Upper lobe of right lung (tissue), 1 donor: ENCODE measurements at regions not wholly inside any gene's neighbourhood (a gene's known extent, or its start where the extent isn't known, plus 50 kb on each side); places are given as distances from the start of the nearest gene placed in this dataset.

ENCODE experiments used
- ATAC-seq: fragments of 200-7000 bp; cut with Tn5 transposase; one replicate; pipeline ENCODE4 v1.9.1; 2020; ENCODE audit warnings: mild to moderate bottlenecking, moderate library complexity
- DNase-seq: peaks from one replicate; pipeline ENCODE4 v3.0.0-alpha.2; 2020
- H3K27ac ChIP-seq: fragments of 200-600 bp; one replicate; pipeline ENCODE4 v1.8.0; 2022
- H3K27me3 ChIP-seq: fragments of 200-600 bp; one replicate; pipeline ENCODE4 v1.8.0; 2022; ENCODE audit warnings: mild to moderate bottlenecking
- H3K36me3 ChIP-seq: fragments of 200-600 bp; one replicate; pipeline ENCODE4 v1.8.0; 2022
- H3K4me1 ChIP-seq: fragments of 200-600 bp; one replicate; pipeline ENCODE4 v1.8.0; 2022
- H3K4me3 ChIP-seq: fragments of 200-600 bp; one replicate; pipeline ENCODE4 v1.8.0; 2022; ENCODE audit warnings: mild to moderate bottlenecking
- H3K9me3 ChIP-seq: fragments of 200-600 bp; one replicate; pipeline ENCODE4 v1.8.0; 2022
- CTCF ChIP-seq: fragments of 200-600 bp; IDR thresholded peaks from one replicate; pipeline ENCODE4 v1.8.0; 2022; ENCODE audit warnings: antibody characterized with exemption
- intact Hi-C: fragments of 100-400 bp; cut with DNase I; formaldehyde crosslinking; loops from one replicate; pipeline ENCODE4 v1.11.0; 2022
- donor health status: DM: no; HTN: yes; CAD: no; lungs with severe emphysema.

GRCh38 chr22:47789171-47789570, 1026.7 kb downstream of the TBC1D22A start:
- intact Hi-C loops = no loop called here
- no peak overlapping the region for H3K4me3 ChIP-seq
- H3K27ac ChIP-seq = no peak overlapping the region
- peaks cover 12% of the 10 kb centered on the region for H3K27me3 ChIP-seq
- TF ChIP-seq CTCF = no peak
- no peaks in the 10 kb centered on the region for H3K36me3 ChIP-seq
- no peaks in the 10 kb centered on the region for H3K4me1 ChIP-seq
- no peaks in the 10 kb centered on the region for H3K9me3 ChIP-seq
- ATAC-seq (no peak), DNase-seq (no peak)

GRCh38 chr22:47788461-47788860, 1026.0 kb downstream of the TBC1D22A start:
- ATAC-seq = no peak
- intact Hi-C loops = no loop called here
- H3K9me3 ChIP-seq = no peaks in the 10 kb centered on the region
- no peak overlapping the region for H3K4me3 ChIP-seq
- no peak overlapping the region for H3K27ac ChIP-seq
- peaks cover 12% of the 10 kb centered on the region for H3K27me3 ChIP-seq
- H3K4me1 ChIP-seq = no peaks in the 10 kb centered on the region
- no peaks in the 10 kb centered on the region for H3K36me3 ChIP-seq
- no peak for TF ChIP-seq CTCF
- no peak for DNase-seq

GRCh38 chr22:47787501-47788227, 1025.2 kb downstream of the TBC1D22A start:
- no peak for DNase-seq
- no peak overlapping the region for H3K4me3 ChIP-seq
- ATAC-seq = no peak
- no peaks in the 10 kb centered on the region for H3K9me3 ChIP-seq
- no peaks in the 10 kb centered on the region for H3K36me3 ChIP-seq
- no peak overlapping the region for H3K27ac ChIP-seq
- peaks cover 12% of the 10 kb centered on the region for H3K27me3 ChIP-seq
- intact Hi-C loops = no loop called here
- H3K4me1 ChIP-seq = no peaks in the 10 kb centered on the region
- no peak for TF ChIP-seq CTCF

GRCh38 chr22:47786650-47787290, 1024.3 kb downstream of the TBC1D22A start:
- intact Hi-C loops = no loop called here
- no peaks in the 10 kb centered on the region for H3K9me3 ChIP-seq
- no peak for ATAC-seq
- H3K36me3 ChIP-seq = no peaks in the 10 kb centered on the region
- no peak for DNase-seq
- H3K4me1 ChIP-seq = no peaks in the 10 kb centered on the region
- no peak overlapping the region for H3K27ac ChIP-seq
- no peak overlapping the region for H3K4me3 ChIP-seq
- peaks cover 12% of the 10 kb centered on the region for H3K27me3 ChIP-seq
- no peak for TF ChIP-seq CTCF

- ATAC-seq (no peak), DNase-seq (no peak)
- Histone ChIP-seq H3K27ac (no peak overlapping the region), H3K36me3 (no peaks in the 10 kb centered on the region), H3K4me1 (no peaks in the 10 kb centered on the region), H3K27me3 (peaks cover 9% of the 10 kb centered on the region), H3K9me3 (no peaks in the 10 kb centered on the region), H3K4me3 (no peak overlapping the region)
- intact Hi-C loops = no loop called here
- TF ChIP-seq CTCF = no peak
Measured at GRCh38 chr22:47784991-47785390, 1022.5 kb downstream of the TBC1D22A start.
